ENCODE measurements at regions not wholly inside any gene's neighbourhood (a gene's known extent, or its start where the extent isn't known, plus 50 kb on each side); places are given as distances from the start of the nearest gene placed in this dataset.

- H3K4me1 Mint-ChIP-seq (ENCODE audit: low read depth, unreplicated experiment) = no peaks in the 10 kb centered on the region
- peaks cover 7% of the 10 kb centered on the region for H3K9me3 Mint-ChIP-seq (ENCODE audit: unreplicated experiment)
- Histone ChIP-seq H3K9me3 (ENCODE audit: insufficient read depth, low read depth, low read length) (no peaks in the 10 kb centered on the region), H3K27me3 (ENCODE audit: insufficient read depth, low read length) (no peaks in the 10 kb centered on the region), H3K4me2 (ENCODE audit: low read length) (no peak overlapping the region), H3K9ac (ENCODE audit: low read length) (no peak overlapping the region), H3K79me2 (ENCODE audit: insufficient read depth, low read length) (no peaks in the 10 kb centered on the region), H3K36me3 (ENCODE audit: insufficient read depth, low read length) (no peaks in the 10 kb centered on the region), H3K4me1 (ENCODE audit: insufficient read depth, low read length) (no peaks in the 10 kb centered on the region), H3K27ac (ENCODE audit: low read depth, low read length) (no peak overlapping the region), H4K20me1 (ENCODE audit: insufficient read depth, low read length) (no peaks in the 10 kb centered on the region), H3K4me3 (ENCODE audit: insufficient read depth, low read depth, low read length) (no peak overlapping the region), H2AFZ (ENCODE audit: low read depth, low read length) (no peak overlapping the region)
- H3K4me3 Mint-ChIP-seq (ENCODE audit: unreplicated experiment) = no peak overlapping the region
- FAIRE-seq (no peak), DNase-seq (ENCODE audit: low read depth) (no peak)
- peaks cover 5% of the 10 kb centered on the region for H3K27me3 Mint-ChIP-seq (ENCODE audit: low read depth, unreplicated experiment)
- H3K27ac Mint-ChIP-seq (ENCODE audit: unreplicated experiment) = no peak overlapping the region
- no peaks in the 10 kb centered on the region for H3K36me3 Mint-ChIP-seq (ENCODE audit: low read depth, unreplicated experiment)
- TF ChIP-seq EZH2 (IDR thresholded peaks at IDR 0.05; ENCODE audit: insufficient read depth, low read length) (no peak), CTCF (IDR thresholded peaks at IDR 0.05; ENCODE audit: insufficient read depth, low read depth, low read length) (no peak)
Observed at GRCh38 chr16:55089600-55089999, 158.9 kb downstream of the IRX5 start.

GRCh38 chr16:55091213-55091870 is 160.7 kb downstream of the IRX5 start:
- Histone ChIP-seq H4K20me1 (ENCODE audit: insufficient read depth, low read length) (no peaks in the 10 kb centered on the region), H3K9ac (ENCODE audit: low read length) (no peak overlapping the region), H3K79me2 (ENCODE audit: insufficient read depth, low read length) (no peaks in the 10 kb centered on the region), H3K4me2 (ENCODE audit: low read length) (no peak overlapping the region), H3K27ac (ENCODE audit: low read depth, low read length) (no peak overlapping the region), H3K9me3 (ENCODE audit: insufficient read depth, low read depth, low read length) (no peaks in the 10 kb centered on the region), H3K4me3 (ENCODE audit: insufficient read depth, low read depth, low read length) (no peak overlapping the region), H3K36me3 (ENCODE audit: insufficient read depth, low read length) (no peaks in the 10 kb centered on the region), H3K27me3 (ENCODE audit: insufficient read depth, low read length) (no peaks in the 10 kb centered on the region), H2AFZ (ENCODE audit: low read depth, low read length) (no peak overlapping the region), H3K4me1 (ENCODE audit: insufficient read depth, low read length) (no peaks in the 10 kb centered on the region)
- H3K27me3 Mint-ChIP-seq (ENCODE audit: low read depth, unreplicated experiment) = peaks cover 2% of the 10 kb centered on the region
- H3K4me3 Mint-ChIP-seq (ENCODE audit: unreplicated experiment) = no peak overlapping the region
- peaks cover 7% of the 10 kb centered on the region for H3K9me3 Mint-ChIP-seq (ENCODE audit: unreplicated experiment)
- no peaks in the 10 kb centered on the region for H3K4me1 Mint-ChIP-seq (ENCODE audit: low read depth, unreplicated experiment)
- TF ChIP-seq EZH2 (IDR thresholded peaks at IDR 0.05; ENCODE audit: insufficient read depth, low read length) (no peak), CTCF (IDR thresholded peaks at IDR 0.05; ENCODE audit: insufficient read depth, low read depth, low read length) (no peak)
- FAIRE-seq (no peak), DNase-seq (ENCODE audit: low read depth) (no peak)
- H3K27ac Mint-ChIP-seq (ENCODE audit: unreplicated experiment) = no peak overlapping the region
- no peaks in the 10 kb centered on the region for H3K36me3 Mint-ChIP-seq (ENCODE audit: low read depth, unreplicated experiment)

GRCh38 chr16:55091871-55092230 is 161.2 kb downstream of the IRX5 start:
- no peak overlapping the region for H2AFZ ChIP-seq (ENCODE audit: low read depth, low read length)
- H3K4me1 ChIP-seq (ENCODE audit: insufficient read depth, low read length) = no peaks in the 10 kb centered on the region
- DNase-seq (ENCODE audit: low read depth) = no peak
- no peak overlapping the region for H3K4me2 ChIP-seq (ENCODE audit: low read length)
- no peaks in the 10 kb centered on the region for H3K36me3 ChIP-seq (ENCODE audit: insufficient read depth, low read length)
- no peak overlapping the region for H3K9ac ChIP-seq (ENCODE audit: low read length)
- peaks cover 1% of the 10 kb centered on the region for H3K27me3 Mint-ChIP-seq (ENCODE audit: low read depth, unreplicated experiment)
- H3K4me3 Mint-ChIP-seq (ENCODE audit: unreplicated experiment) = no peak overlapping the region
- no peaks in the 10 kb centered on the region for H3K36me3 Mint-ChIP-seq (ENCODE audit: low read depth, unreplicated experiment)
- no peaks in the 10 kb centered on the region for H4K20me1 ChIP-seq (ENCODE audit: insufficient read depth, low read length)
- no peaks in the 10 kb centered on the region for H3K9me3 ChIP-seq (ENCODE audit: insufficient read depth, low read depth, low read length)
- peaks cover 7% of the 10 kb centered on the region for H3K9me3 Mint-ChIP-seq (ENCODE audit: unreplicated experiment)
- TF ChIP-seq EZH2 (IDR thresholded peaks at IDR 0.05; ENCODE audit: insufficient read depth, low read length) = no peak
- TF ChIP-seq CTCF (IDR thresholded peaks at IDR 0.05; ENCODE audit: insufficient read depth, low read depth, low read length) = no peak
- no peak overlapping the region for H3K27ac ChIP-seq (ENCODE audit: low read depth, low read length)
- H3K27me3 ChIP-seq (ENCODE audit: insufficient read depth, low read length) = no peaks in the 10 kb centered on the region
- no peaks in the 10 kb centered on the region for H3K79me2 ChIP-seq (ENCODE audit: insufficient read depth, low read length)
- H3K4me3 ChIP-seq (ENCODE audit: insufficient read depth, low read depth, low read length) = no peak overlapping the region
- no peak for FAIRE-seq
- no peaks in the 10 kb centered on the region for H3K4me1 Mint-ChIP-seq (ENCODE audit: low read depth, unreplicated experiment)
- no peak overlapping the region for H3K27ac Mint-ChIP-seq (ENCODE audit: unreplicated experiment)
